ENCODE measurements at regions not wholly inside any gene's neighbourhood (a gene's known extent, or its start where the extent isn't known, plus 50 kb on each side); places are given as distances from the start of the nearest gene placed in this dataset.

DNA sequence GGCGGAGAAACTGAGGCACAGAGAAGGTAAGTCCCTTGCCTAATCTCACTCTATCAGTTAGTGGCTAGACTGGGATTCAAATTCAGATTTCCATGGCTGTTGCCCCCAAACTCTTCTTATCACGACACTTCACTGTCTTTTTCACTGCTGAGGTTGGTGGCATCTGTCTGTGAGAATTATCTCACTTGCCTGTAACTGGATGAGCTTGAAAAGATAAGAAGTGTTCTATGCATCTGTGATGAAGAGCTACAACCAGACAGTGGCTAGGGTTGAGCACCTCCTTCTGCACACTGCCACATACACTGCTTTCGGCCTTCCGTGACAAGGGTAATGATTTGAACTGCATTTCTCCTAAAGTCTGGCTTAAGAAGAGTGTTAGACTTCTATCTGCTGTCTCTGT lies 107.9 kb upstream of the TEX13D start:
- TF ChIP-seq POLR2A (IDR thresholded peaks at IDR 0.05) (no peak), CTCF (IDR thresholded peaks at IDR 0.05) (no peak)

All from right lobe of liver (tissue), 4 donors.